Activated T-helper 1 cell treated with anti-CD3 and anti-CD28 coated beads, Interleukin-12 subunit alpha, Interleukin-12 subunit beta, Interleukin-2, Interleukin-4 antibody, amounts not matched to agents 30 ng/mL and 10 ng/mL and 1 ng/mL, durations not matched to agents 14 hours and 24 hours and 36 hours (primary cell): ENCODE measurements at regions not wholly inside any gene's neighbourhood (a gene's known extent, or its start where the extent isn't known, plus 50 kb on each side); places are given as distances from the start of the nearest gene placed in this dataset.

Experiments
- DNase-seq: peaks from one replicate; pipeline ENCODE4 v3.0.0; 2021; ENCODE audit warnings: low spot score
- H3K27ac Mint-ChIP-seq: one replicate; pipeline ENCODE4 v1.8.0; 2021; ENCODE audit warnings: mild to moderate bottlenecking, mixed read lengths
- H3K27me3 Mint-ChIP-seq: one replicate; pipeline ENCODE4 v1.8.0; 2022; ENCODE audit warnings: mild to moderate bottlenecking, moderate library complexity, mixed read lengths; ENCODE audit not compliant: insufficient read depth
- H3K36me3 Mint-ChIP-seq: one replicate; pipeline ENCODE4 v1.8.0; 2021; ENCODE audit warnings: low read depth, mixed read lengths
- H3K4me1 Mint-ChIP-seq: one replicate; pipeline ENCODE4 v1.8.0; 2021; ENCODE audit warnings: low read depth, mixed read lengths
- H3K4me3 Mint-ChIP-seq: one replicate; pipeline ENCODE4 v1.8.0; 2021; ENCODE audit warnings: mild to moderate bottlenecking, moderate library complexity, mixed read lengths
- H3K9me3 Mint-ChIP-seq: one replicate; pipeline ENCODE4 v1.8.0; 2021; ENCODE audit warnings: mixed read lengths
- intact Hi-C: fragments of 100-400 bp; cut with micrococcal nuclease; formaldehyde crosslinking; loops from one replicate; pipeline ENCODE4 v1.15.1; 2024

DNA sequence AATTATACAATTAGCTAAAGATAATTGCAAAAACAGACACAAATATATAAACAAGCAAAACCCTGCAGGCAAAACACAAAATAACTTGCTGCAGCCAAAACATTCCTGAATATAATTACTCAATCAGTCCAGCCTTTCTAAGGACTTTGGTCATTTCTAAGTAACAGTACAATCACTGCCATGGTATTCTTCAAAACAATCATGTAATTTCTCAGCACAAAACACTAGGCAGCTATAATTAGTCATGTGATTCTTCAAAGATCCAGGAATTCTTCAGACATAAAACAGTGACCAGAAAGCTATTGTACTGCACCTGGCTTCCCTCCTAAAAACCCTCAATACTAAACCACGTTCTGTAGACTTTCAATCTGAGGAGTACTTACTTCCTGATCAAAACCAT is 881.1 kb downstream of the EPHA7 start:
- DNase-seq = no peak
- H3K27ac Mint-ChIP-seq = no peak overlapping the region
- H3K4me1 Mint-ChIP-seq = no peaks in the 10 kb centered on the region
- H3K9me3 Mint-ChIP-seq = no peaks in the 10 kb centered on the region
- no peaks in the 10 kb centered on the region for H3K27me3 Mint-ChIP-seq
- H3K36me3 Mint-ChIP-seq = no peaks in the 10 kb centered on the region
- intact Hi-C loops = no loop called here
- no peak overlapping the region for H3K4me3 Mint-ChIP-seq

DNA sequence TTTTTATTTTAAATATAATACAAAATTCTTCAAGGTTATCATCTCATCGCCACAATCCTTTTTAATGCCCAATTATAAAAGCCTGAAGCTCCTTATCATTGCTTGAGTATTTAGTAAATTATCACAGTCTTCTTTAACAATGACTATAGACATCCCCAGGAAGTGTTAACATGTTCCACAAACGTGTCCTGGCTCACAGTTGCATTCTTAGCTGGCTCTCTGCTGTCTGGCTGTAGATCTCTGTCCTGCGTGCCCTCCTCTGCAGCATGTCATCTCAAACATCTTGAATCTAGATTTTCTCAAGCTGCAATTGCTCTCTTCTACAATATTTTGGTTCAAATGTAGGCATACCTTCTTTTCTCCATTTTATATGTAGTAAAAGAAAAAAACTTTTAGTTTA is 885.2 kb downstream of the EPHA7 start:
- no peak for DNase-seq
- Mint-ChIP-seq H3K27ac (no peak overlapping the region), H3K36me3 (no peaks in the 10 kb centered on the region), H3K9me3 (no peaks in the 10 kb centered on the region), H3K4me3 (no peak overlapping the region), H3K27me3 (no peaks in the 10 kb centered on the region), H3K4me1 (no peaks in the 10 kb centered on the region)
- intact Hi-C loops = no loop called here

DNA sequence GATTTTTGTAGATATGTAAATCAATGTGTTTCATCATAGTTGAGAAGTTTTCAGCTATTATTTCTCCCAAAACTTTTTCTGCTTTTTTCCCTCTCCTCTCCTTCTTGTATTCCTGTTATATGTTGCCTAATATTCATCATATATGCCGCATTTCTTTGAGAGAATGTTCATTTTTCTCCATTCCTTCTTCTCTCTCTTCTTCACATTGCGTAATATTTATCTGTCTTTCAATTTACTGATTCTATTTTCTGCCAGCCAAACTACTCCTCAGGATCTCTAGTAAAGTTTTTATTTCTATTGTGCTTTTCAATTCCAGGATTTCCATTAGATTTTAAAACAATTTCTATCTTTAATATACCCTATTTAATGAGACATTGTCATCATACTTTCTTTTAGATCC is 896.8 kb downstream of the EPHA7 start:
- DNase-seq = no peak
- H3K4me3 Mint-ChIP-seq = no peak overlapping the region
- no peaks in the 10 kb centered on the region for H3K36me3 Mint-ChIP-seq
- H3K9me3 Mint-ChIP-seq = peaks cover 8% of the 10 kb centered on the region
- H3K27ac Mint-ChIP-seq = no peak overlapping the region
- H3K27me3 Mint-ChIP-seq = no peaks in the 10 kb centered on the region
- intact Hi-C loops = no loop called here
- H3K4me1 Mint-ChIP-seq = no peaks in the 10 kb centered on the region

DNA sequence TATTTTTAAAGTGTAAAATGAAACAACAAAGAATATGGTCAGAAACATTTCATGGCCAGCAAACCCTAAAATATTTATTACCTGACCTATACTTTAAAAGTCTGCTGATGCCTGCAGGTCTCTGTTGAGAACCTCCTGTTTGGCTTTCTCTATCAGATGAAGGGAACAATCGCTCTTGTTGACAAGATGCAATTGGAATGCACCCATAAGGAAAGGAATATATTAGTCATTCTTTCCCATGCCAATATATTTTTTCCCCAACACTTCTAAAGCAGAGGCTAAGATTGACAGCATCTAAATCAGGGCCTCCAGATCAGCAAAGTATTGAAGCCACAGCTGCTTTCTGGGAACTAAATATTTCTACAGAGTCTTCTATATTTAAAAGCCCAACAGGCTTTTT is 897.8 kb downstream of the EPHA7 start:
- Mint-ChIP-seq H3K27ac (no peak overlapping the region), H3K4me1 (no peaks in the 10 kb centered on the region), H3K27me3 (no peaks in the 10 kb centered on the region), H3K4me3 (no peak overlapping the region), H3K9me3 (peaks cover 8% of the 10 kb centered on the region), H3K36me3 (no peaks in the 10 kb centered on the region)
- intact Hi-C loops = no loop called here
- no peak for DNase-seq

DNA sequence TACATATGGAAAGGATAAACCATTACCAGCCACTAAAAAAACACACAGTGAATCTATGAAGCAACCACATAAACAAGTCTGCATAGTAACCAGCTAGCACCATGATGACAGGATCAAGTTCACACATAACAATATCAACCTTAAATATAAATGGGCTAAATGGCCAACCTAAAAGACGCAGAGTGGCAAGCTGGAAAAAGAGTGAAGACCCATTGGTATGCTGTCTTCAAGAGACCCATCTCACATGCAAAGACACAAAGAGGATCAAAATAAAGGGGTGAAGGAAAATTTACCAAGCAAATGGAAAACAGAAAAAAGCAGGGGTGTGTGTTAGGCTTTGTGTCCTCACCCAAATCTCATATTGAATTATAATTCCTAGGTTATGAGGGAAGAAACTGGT is 909.2 kb downstream of the EPHA7 start:
- Mint-ChIP-seq H3K27ac (no peak overlapping the region), H3K4me1 (no peaks in the 10 kb centered on the region), H3K27me3 (no peaks in the 10 kb centered on the region), H3K9me3 (peaks cover 5% of the 10 kb centered on the region), H3K36me3 (no peaks in the 10 kb centered on the region), H3K4me3 (no peak overlapping the region)
- no peak for DNase-seq
- intact Hi-C loops = no loop called here

DNA sequence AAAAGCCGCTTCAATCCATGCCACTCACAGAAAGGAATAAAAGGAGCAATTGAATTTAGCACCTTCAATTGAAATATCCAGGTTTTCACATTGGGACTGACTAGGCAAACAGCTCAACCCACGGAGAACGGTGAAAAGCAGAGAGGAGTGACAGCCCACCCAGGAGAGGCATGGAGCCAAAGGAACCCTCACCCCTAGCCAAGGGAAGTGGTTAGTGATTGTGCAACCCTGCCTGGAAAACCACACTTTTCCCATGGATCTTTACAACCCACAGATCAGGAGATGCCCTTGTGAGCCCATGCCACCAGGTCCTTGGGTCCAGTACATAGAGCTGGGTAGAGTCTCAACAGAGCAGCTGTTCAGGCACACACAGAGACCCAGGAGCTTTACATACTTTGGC is 911.8 kb downstream of the EPHA7 start:
- H3K9me3 Mint-ChIP-seq = peaks cover 8% of the 10 kb centered on the region
- no peaks in the 10 kb centered on the region for H3K27me3 Mint-ChIP-seq
- intact Hi-C loops = no loop called here
- H3K36me3 Mint-ChIP-seq = no peaks in the 10 kb centered on the region
- no peak overlapping the region for H3K4me3 Mint-ChIP-seq
- H3K4me1 Mint-ChIP-seq = no peaks in the 10 kb centered on the region
- H3K27ac Mint-ChIP-seq = no peak overlapping the region
- no peak for DNase-seq

DNA sequence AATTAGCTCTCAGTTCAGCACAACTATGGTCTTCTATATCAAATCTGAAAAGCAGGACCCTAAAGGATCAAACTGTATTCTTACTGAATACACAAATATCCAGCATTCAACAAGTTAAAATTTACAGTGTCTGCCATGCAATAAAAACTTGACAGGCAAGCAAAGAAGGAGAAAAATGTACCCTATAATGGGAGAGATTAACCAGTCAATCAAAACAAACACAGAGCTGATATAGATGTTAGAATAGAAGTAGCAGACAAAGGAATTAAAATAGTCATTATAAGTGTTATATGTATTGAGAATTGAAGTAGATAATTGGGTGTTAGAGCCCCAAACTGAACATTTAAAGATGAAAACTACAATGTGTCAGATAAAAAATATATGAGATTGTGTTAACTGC is 914.9 kb downstream of the EPHA7 start:
- Mint-ChIP-seq H3K36me3 (no peaks in the 10 kb centered on the region), H3K4me1 (no peaks in the 10 kb centered on the region), H3K27me3 (no peaks in the 10 kb centered on the region), H3K27ac (no peak overlapping the region), H3K9me3 (peaks cover 3% of the 10 kb centered on the region), H3K4me3 (no peak overlapping the region)
- no peak for DNase-seq
- intact Hi-C loops = no loop called here

DNA sequence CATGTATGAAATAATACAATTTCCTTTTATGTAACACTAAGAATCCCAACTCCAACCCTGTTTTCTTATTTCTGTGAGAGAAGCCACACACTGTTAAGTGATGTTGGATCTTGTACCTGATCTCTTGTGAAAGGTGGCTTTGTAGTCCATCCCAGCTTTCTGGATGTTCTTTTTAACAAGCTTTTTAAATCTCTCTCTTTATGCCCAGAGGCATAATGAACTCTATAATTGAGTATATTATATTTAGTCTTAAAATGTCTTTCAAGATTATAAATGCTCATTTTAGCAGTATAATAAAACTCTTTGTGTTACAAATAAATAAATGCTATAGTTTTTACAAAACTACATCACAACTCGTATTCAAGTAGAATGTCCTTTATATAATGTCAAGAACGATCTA is 922.1 kb downstream of the EPHA7 start:
- Mint-ChIP-seq H3K36me3 (no peaks in the 10 kb centered on the region), H3K27me3 (no peaks in the 10 kb centered on the region), H3K9me3 (no peaks in the 10 kb centered on the region), H3K27ac (no peak overlapping the region), H3K4me3 (no peak overlapping the region), H3K4me1 (no peaks in the 10 kb centered on the region)
- intact Hi-C loops = no loop called here
- DNase-seq = no peak

DNA sequence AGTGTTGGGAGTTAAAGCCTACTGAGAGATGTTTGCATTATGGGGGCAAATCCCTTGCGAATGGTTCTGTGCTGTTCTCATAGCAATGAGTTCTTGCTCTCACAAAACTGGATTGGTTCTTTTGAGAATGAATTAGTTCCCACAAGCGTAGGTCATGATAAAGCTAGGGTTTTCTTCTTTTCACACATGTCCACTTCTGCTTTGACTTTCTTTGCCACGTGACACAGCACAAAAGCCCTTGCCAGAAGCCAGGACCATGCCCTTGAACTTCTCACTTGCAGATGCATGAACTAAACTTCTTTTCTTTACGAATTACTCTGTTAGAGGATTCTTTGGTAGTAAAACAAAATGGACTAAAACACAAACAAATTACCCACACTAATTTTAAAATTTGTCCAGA is 922.8 kb downstream of the EPHA7 start:
- no peak overlapping the region for H3K27ac Mint-ChIP-seq
- no peaks in the 10 kb centered on the region for H3K9me3 Mint-ChIP-seq
- H3K27me3 Mint-ChIP-seq = no peaks in the 10 kb centered on the region
- no peaks in the 10 kb centered on the region for H3K36me3 Mint-ChIP-seq
- intact Hi-C loops = no loop called here
- DNase-seq = no peak
- no peaks in the 10 kb centered on the region for H3K4me1 Mint-ChIP-seq
- H3K4me3 Mint-ChIP-seq = no peak overlapping the region

DNA sequence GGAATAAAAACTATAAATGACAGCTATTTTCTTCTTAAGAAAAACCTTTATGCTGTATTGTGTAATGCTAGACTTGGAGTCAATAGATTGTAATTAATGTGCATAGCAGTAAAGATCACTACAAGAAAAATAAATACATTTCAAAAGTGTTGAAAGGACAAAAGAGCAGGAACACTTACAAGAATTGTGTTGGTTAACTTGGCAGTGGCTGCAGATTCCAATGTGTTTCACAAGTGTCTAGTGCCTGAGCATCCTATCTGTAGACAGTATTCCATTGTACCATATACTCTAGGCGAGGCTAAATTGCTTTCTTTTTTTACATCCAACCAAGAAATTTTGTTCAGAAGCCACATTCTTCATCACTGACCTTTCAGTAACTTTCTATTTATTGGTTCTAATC is 924.1 kb downstream of the EPHA7 start:
- intact Hi-C loops = no loop called here
- Mint-ChIP-seq H3K36me3 (no peaks in the 10 kb centered on the region), H3K4me1 (no peaks in the 10 kb centered on the region), H3K9me3 (no peaks in the 10 kb centered on the region), H3K4me3 (no peak overlapping the region), H3K27me3 (no peaks in the 10 kb centered on the region), H3K27ac (no peak overlapping the region)
- DNase-seq = no peak

DNA sequence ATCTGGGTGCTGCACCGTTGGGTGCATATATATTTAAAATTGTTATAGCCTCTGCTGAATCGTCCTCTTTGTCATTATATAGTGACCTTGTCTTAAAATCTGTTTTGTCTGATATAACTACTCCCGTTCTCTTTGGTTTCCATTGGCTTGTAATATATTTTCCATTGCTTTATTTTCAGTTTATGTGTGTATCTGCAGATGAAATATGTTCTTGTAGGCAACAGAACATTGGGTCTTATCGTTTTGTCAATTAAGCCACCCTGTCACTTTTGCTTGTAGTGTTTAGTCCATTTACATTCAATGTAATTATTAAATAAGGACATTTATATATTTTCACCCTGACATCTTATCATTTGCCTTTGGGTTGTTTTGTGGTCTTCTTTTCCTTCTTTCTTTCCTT is 933.9 kb downstream of the EPHA7 start:
- DNase-seq = no peak
- no peaks in the 10 kb centered on the region for H3K9me3 Mint-ChIP-seq
- no peak overlapping the region for H3K4me3 Mint-ChIP-seq
- intact Hi-C loops = no loop called here
- no peaks in the 10 kb centered on the region for H3K36me3 Mint-ChIP-seq
- H3K27me3 Mint-ChIP-seq = no peaks in the 10 kb centered on the region
- H3K27ac Mint-ChIP-seq = no peak overlapping the region
- H3K4me1 Mint-ChIP-seq = no peaks in the 10 kb centered on the region

DNA sequence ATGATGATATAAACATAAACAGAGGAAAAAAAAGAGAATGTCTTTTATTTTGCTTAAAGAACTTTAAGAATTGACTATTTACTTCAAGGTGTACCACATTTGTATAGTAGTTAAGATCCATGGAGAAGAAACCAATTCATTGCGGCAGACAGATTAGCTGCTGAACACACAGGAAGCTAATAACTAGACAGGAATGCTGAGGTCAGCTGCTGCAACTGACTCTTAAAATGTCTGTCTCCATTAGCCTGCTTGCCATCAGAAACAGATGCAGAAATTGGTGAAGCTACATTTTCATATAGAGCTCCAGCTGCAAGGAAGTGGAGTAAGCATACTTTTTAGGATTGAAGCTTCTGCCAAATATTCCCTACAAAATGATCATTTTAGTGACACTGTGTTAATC is 939.5 kb downstream of the EPHA7 start:
- DNase-seq = no peak
- Mint-ChIP-seq H3K4me1 (no peaks in the 10 kb centered on the region), H3K9me3 (no peaks in the 10 kb centered on the region), H3K4me3 (no peak overlapping the region), H3K27me3 (no peaks in the 10 kb centered on the region), H3K27ac (no peak overlapping the region), H3K36me3 (no peaks in the 10 kb centered on the region)
- intact Hi-C loops = no loop called here

DNA sequence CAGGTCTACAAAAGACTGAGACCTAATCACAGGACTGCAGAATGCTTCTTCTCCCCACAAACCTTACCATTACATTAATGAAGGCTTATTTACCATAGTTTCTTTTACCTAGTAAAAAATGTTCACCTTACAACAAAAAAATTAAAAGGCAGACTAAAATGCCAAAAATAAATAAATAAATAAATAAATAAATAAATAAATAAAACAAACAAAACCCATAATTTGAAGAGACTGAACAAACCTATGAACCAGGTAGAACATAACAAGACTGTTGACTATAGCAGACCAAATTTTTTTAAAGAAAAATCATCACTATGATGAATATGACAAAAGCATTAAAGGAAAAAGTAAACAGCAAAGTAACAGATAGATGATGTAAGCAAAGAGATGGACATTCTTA is 946.3 kb downstream of the EPHA7 start:
- no peaks in the 10 kb centered on the region for H3K4me1 Mint-ChIP-seq
- H3K4me3 Mint-ChIP-seq = no peak overlapping the region
- H3K27me3 Mint-ChIP-seq = no peaks in the 10 kb centered on the region
- intact Hi-C loops = no loop called here
- peaks cover 3% of the 10 kb centered on the region for H3K9me3 Mint-ChIP-seq
- no peak for DNase-seq
- no peak overlapping the region for H3K27ac Mint-ChIP-seq
- H3K36me3 Mint-ChIP-seq = no peaks in the 10 kb centered on the region

DNA sequence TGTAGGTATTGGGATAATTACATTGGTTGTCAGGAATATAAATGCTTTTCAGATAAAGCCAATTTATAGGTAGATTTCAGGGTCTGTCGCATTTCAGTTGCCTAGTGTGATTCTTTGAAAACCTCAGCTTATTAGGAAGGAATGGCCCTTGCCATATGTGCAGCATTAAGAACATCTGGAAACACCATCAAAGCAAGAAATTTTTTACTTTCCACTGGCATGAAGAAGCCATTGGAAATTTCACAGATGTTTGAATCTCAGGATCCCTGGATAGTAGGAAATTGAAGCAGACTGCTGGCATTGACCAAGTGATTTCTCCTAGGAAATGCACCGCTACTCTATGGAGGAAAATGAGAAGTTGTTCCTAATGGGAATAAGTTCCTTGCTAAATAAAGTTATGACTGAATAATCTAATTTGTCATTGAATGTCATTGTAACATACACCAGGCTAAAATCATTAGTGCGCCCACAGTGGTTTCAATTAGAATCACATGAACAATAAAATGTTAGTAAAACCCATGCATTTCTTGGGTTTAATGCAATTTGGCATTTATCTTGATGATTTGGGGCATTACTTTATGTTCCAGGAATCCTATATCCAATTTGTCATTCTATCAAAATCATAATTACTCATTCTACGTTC is 950.1 kb downstream of the EPHA7 start:
- no peaks in the 10 kb centered on the region for H3K4me1 Mint-ChIP-seq
- no peaks in the 10 kb centered on the region for H3K27me3 Mint-ChIP-seq
- no peak overlapping the region for H3K4me3 Mint-ChIP-seq
- intact Hi-C loops = no loop called here
- no peak for DNase-seq
- H3K9me3 Mint-ChIP-seq = peaks cover 21% of the 10 kb centered on the region
- H3K27ac Mint-ChIP-seq = no peak overlapping the region
- no peaks in the 10 kb centered on the region for H3K36me3 Mint-ChIP-seq
